SU-DHL-6 (cell line): ENCODE measurements at regions not wholly inside any gene's neighbourhood (a gene's known extent, or its start where the extent isn't known, plus 50 kb on each side); places are given as distances from the start of the nearest gene placed in this dataset.

Source experiments
- CTCF ChIP-seq: fragments of 200-600 bp; sonication (generic); IDR thresholded peaks from one replicate; pipeline ENCODE4 v1.5.1; 2017; ENCODE audit warnings: antibody characterized with exemption, mild to moderate bottlenecking, low read length, moderate library complexity; ENCODE audit not compliant: insufficient read depth, poor library complexity, severe bottlenecking
- EZH2phosphoT487 ChIP-seq: fragments of 200-600 bp; sonication (generic), shearing (Covaris generic); conservative IDR thresholded peaks from 2 replicates; pipeline ENCODE4 v1.6.1; 2018; ENCODE audit warnings: mild to moderate bottlenecking, antibody characterized with exemption, low read length, moderate library complexity, mixed read lengths

- TF ChIP-seq CTCF (no peak), EZH2phosphoT487 (no peak)
Observed at GRCh38 chr5:54795284-54795683, 190.1 kb downstream of the ESM1 start.
